ENCODE measurements at regions not wholly inside any gene's neighbourhood (a gene's known extent, or its start where the extent isn't known, plus 50 kb on each side); places are given as distances from the start of the nearest gene placed in this dataset.
A peak's percentile ranks its signal among the peaks of the same experiment; 100 is the strongest.

GRCh38 chr20:11084508-11084907 is 410.7 kb upstream of the JAG1 start (continued):
- TF ChIP-seq ZBTB40 (IDR thresholded peaks at IDR 0.05) (0 out of 2 replicates have a peak, but pooled peaks have one; percentile 17), ZBTB40 (CRISPR knock-in tag; IDR thresholded peaks at IDR 0.05) (no peak)

DNA sequence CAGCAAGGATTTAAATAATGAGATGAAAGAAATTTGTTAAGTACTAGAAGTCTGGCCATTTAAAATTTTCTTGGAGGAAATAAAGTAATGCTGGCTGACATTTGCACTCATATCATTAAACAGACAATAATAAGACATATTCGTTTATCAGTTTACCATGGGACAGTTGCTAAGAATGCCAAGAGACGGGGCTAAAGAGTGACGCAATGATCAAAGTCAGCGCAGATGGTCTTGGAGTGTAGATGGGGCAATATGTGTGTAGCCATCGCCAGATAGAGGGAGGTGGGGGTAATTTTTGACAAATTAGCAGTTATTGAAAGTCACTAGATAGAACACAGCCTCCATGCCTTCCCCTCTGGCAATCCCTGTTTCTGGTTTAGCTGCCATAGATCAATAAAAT is 413.2 kb upstream of the JAG1 start:
- 14% methylated on average over 5 of the region's 5 CpGs for WGBS (ENCODE audit: low lambda C conversion rate)
- intact Hi-C loops (cut with micrococcal nuclease; ENCODE audit: unreplicated experiment) (no loop called here), in situ Hi-C loops (cut with HindIII; ENCODE audit: extremely low pct_ligation_motif_present, low pct_unique_long_range_greater_than_20kb) (no loop called here)
- ATAC-seq (no peak), DNase-seq (ENCODE audit: low spot score) (no peak), FAIRE-seq (no peak)
- no peaks in the 10 kb centered on the region for H3K79me2 ChIP-seq (ENCODE audit: insufficient read depth, low read length)
- H2AFZ ChIP-seq (ENCODE audit: low read length) = no peak overlapping the region
- POLR2A ChIA-PET = interaction anchor here (1.1 kb wide), 1 partner anchor 412 kb away, joined by 3 read pairs; no protein-coding TSS in a partner anchor
- H3K36me3 ChIP-seq (replicated peaks in 1 of 2; ENCODE audit: control insufficient read depth in 1 of 2, insufficient read depth in 2 of 2, low read length in 2 of 2) = no peaks in the 10 kb centered on the region
- H3K4me3 ChIP-seq (replicated peaks in 1 of 3; ENCODE audit: insufficient read depth in 1 of 3, low read depth in 2 of 3, low read length in 3 of 3) = no peak overlapping the region
- H3K9ac ChIP-seq (ENCODE audit: insufficient read depth, low read depth, low read length) = no peak overlapping the region
- TF ChIP-seq MAF1 (CRISPR knock-in tag; IDR thresholded peaks at IDR 0.05; ENCODE audit: borderline replicate concordance) (no peak), CEBPB (IDR thresholded peaks at IDR 0.05; ENCODE audit: borderline replicate concordance, low read depth, low read length) (peak; percentile 71; the same call in 1 of the 2 replicates)
- no peaks in the 10 kb centered on the region for H4K20me1 ChIP-seq (ENCODE audit: insufficient read depth, low read length)
- no peak overlapping the region for H3K4me2 ChIP-seq (ENCODE audit: low read depth, low read length)
- no peak overlapping the region for H3K27ac ChIP-seq (ENCODE audit: extremely low read length, insufficient read depth, low read length)
- H3K4me1 ChIP-seq (ENCODE audit: insufficient read depth, low read length) = no peaks in the 10 kb centered on the region
- CTCF ChIA-PET (ENCODE audit: low intra/inter-chr PET ratio, low total read pairs) = no interaction called here
- no peaks in the 10 kb centered on the region for H3K9me3 ChIP-seq (ENCODE audit: low read length)
- no peaks in the 10 kb centered on the region for H3K27me3 ChIP-seq (ENCODE audit: control insufficient read depth in 1 of 2, insufficient read depth in 2 of 2, low read length in 2 of 2)
- BruUV-seq (replicated peaks) = no TSS peak
